HepG2 (cell line): ENCODE measurements at regions not wholly inside any gene's neighbourhood (a gene's known extent, or its start where the extent isn't known, plus 50 kb on each side); places are given as distances from the start of the nearest gene placed in this dataset.

ENCODE experiments used
- BCL3 ChIP-seq: sonication (generic); formaldehyde crosslinking; IDR thresholded peaks from 2 replicates; pipeline ENCODE4 v1.5.1; 2020; ENCODE audit warnings: mild to moderate bottlenecking, missing genetic modification reagents, moderate library complexity
- CTCF ChIP-seq: sonication (generic); formaldehyde crosslinking; IDR thresholded peaks from 2 replicates; pipeline ENCODE4 v1.5.0; 2020; ENCODE audit warnings: mild to moderate bottlenecking, missing genetic modification reagents, moderate library complexity
- PCBP1 ChIP-seq: fragments of 200-400 bp; formaldehyde crosslinking; IDR thresholded peaks from 2 replicates; pipeline ENCODE4 v1.6.1; 2017; ENCODE audit warnings: mild to moderate bottlenecking, low read depth, low read length, borderline replicate concordance
- SRF ChIP-seq: IDR thresholded peaks from 2 replicates; pipeline ENCODE4 v1.6.1; 2011; ENCODE audit warnings: mild to moderate bottlenecking, low read depth, low read length, moderate library complexity
- TBX2 ChIP-seq: sonication (generic); formaldehyde crosslinking; IDR thresholded peaks from 2 replicates; pipeline ENCODE4 v1.5.0; 2020; ENCODE audit warnings: missing genetic modification reagents, mild to moderate bottlenecking, borderline replicate concordance
- ZNF558 ChIP-seq: sonication (generic); formaldehyde crosslinking; IDR thresholded peaks from 2 replicates; pipeline ENCODE4 v1.9.0; 2022; ENCODE audit warnings: mild to moderate bottlenecking, missing genetic modification reagents, borderline replicate concordance
- ZNF589 ChIP-seq: sonication (generic); formaldehyde crosslinking; conservative IDR thresholded peaks from 2 replicates; pipeline ENCODE4 v1.8.0; 2022; ENCODE audit warnings: mild to moderate bottlenecking, moderate library complexity, missing genetic modification reagents
- ZNF816 ChIP-seq: sonication (generic); formaldehyde crosslinking; IDR thresholded peaks from 2 replicates; pipeline ENCODE4 v1.8.0; 2022; ENCODE audit warnings: missing genetic modification reagents, mild to moderate bottlenecking, borderline replicate concordance

- TF ChIP-seq ZNF816 = no peak
- no peak for TF ChIP-seq SRF
- TF ChIP-seq TBX2 (CRISPR knock-in tag) = no peak
- no peak for TF ChIP-seq ZNF589
- TF ChIP-seq CTCF = no peak
- TF ChIP-seq ZNF558 (CRISPR knock-in tag) = no peak
- no peak for TF ChIP-seq BCL3 (CRISPR knock-in tag)
- no peak for TF ChIP-seq PCBP1
Measured at GRCh38 chrX:20421697-20422096, 155.0 kb upstream of the RPS6KA3 start.
